GM21515 (cell line): ENCODE measurements at regions not wholly inside any gene's neighbourhood (a gene's known extent, or its start where the extent isn't known, plus 50 kb on each side); places are given as distances from the start of the nearest gene placed in this dataset.
"Not testable (repeated sequence)": the region's sequence is repeated elsewhere in the genome, so short reads cannot be mapped to it uniquely, and the experiment has no call there.

Source experiments
- ATAC-seq: cut with Tn5 transposase; IDR thresholded peaks from one replicate; pipeline ENCODE4 v1.9.1; 2021; ENCODE audit not compliant: unreplicated experiment

GRCh38 chr9:74132986-74133385 is 364.1 kb upstream of the RORB start:
- ATAC-seq = no peak

DNA sequence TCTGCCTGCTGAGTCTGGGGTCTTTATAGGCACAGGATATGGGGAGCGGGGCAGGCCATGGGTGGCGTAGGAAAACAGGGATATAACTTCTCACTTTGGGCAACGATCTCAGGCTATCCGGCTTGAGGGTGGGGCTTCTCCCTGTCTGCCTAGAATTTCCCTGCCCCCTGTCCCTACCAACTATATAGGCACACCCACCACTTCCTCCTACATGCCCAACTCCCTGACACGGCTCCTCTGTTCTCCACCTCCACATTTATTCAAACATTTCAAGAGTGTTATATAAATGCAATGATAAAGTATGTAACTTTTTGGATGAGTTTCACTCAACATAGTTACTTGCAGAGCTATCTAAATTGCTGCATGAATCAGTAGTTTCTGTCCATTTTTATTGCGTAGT is 363.2 kb upstream of the RORB start:
- no peak for ATAC-seq

- no peak for ATAC-seq
Observed at GRCh38 chr9:74138182-74138581, 359.0 kb upstream of the RORB start.

DNA sequence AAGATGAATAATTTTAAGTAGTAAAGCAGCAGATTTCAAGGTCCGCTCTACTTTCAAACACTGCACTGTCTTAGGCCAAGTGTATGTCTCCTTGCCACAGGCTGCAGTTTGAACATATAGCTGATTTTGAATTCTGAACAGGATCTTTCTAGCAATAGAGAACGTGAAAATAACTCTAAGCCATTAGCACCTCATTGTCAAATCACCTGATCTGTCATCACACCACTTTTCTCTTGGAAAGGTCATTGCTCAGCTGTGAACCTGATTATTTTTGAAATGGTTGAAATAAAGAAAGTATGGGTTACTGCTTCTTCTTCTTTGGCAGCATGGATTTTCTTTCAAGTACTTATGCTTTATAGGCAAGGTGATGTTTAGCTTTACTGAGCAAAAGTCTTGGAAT is 357.0 kb upstream of the RORB start:
- no peak for ATAC-seq

GRCh38 chr9:74147906-74148305 is 349.2 kb upstream of the RORB start:
- ATAC-seq = no peak

DNA sequence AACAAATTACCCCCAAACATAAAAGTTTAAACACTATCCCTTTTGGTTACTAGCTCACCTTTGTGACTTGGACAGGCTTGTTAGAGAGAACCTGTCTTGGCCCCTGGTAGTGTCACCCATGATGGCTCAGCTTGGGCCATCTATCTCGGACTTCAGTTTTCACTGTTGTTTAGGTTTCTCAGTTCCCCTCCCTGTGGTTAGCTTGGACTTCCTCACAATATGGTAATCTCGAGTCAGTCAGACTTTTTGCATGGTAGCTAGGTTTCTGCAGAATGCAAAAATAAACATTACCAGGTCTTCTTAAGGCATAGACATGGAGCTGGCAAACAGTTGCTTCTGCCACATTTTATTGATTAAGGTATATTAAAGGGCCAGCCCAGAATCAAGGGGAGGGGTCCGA is 324.3 kb upstream of the RORB start:
- peak; percentile 99 for ATAC-seq

DNA sequence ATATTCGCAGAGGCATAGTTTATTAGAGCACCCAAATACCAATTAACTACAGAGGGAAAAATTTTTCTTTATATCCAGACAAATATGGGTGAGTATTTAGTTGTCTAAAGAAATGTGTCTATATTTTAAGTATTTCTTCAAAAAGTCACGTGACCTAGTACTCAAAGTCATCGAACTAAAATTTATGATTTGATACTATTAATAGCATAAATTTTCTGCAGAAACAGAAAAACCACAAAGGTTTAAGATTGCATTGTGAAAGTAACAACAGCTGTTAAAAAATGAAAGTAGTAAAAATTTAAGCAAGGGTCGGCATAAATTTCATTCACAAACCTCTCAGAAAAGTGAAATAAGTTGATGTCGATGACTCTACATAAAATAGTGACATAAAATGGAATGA is 323.9 kb upstream of the RORB start:
- ATAC-seq = peak; percentile 42

- not testable (repeated sequence) for ATAC-seq
Observed at GRCh38 chr9:74197771-74198170, 299.4 kb upstream of the RORB start.

GRCh38 chr9:74205056-74205455 is 292.1 kb upstream of the RORB start:
- ATAC-seq = no peak

- no peak for ATAC-seq
Observed at GRCh38 chr9:74218385-74219063, 278.6 kb upstream of the RORB start.

GRCh38 chr9:74220327-74220726 is 276.8 kb upstream of the RORB start:
- ATAC-seq = no peak

DNA sequence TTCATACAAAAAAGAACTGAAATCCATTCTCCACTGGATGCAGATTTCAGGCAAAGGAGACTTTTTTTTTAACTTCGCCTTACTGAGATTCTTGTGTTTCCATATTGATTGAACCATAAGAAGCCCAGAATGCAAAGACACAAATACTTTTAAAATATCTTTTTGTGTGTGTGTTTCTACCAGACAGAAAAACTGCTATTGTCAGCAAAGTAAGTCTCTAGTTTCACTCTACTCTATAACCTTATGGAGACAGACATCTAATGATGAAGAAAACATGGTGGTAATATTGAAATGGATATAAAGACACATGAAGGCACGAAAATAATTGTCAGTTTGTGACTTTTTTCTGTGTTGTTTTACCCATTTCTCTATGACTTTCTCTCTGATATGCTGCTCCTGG is 260.3 kb upstream of the RORB start:
- no peak for ATAC-seq

DNA sequence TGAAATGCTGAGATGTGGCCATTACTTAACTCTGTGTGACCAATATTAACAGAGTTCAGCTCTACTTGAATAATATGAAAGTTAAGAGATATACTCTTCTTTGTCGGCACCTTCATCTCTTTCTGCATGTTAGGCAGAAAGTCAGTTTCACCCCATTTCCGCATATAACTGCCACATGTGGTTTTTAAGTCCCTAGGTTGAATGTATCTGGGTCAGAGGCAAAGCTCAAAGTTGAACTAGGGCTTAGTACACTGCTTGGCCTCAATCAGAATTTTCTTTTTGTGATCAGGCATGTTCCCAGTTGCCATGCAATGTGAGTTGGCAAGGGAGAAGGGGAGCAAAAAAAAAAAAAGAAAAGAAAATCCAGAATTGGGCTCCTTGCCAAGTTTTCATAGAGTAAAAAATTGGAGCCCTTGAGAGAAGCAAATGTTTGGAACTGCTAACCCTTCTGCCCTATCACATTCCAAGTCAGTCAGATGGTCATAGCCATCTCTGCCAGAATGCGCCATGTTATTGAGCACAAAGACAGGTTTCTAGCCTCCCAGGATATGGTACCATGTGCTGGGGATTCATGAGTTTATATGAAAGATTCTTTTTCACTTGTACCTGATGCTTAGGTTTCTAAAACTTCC is 251.2 kb upstream of the RORB start:
- no peak for ATAC-seq

GRCh38 chr9:74255489-74255984 is 241.6 kb upstream of the RORB start:
- ATAC-seq = no peak

- ATAC-seq = no peak
Observed at GRCh38 chr9:74275872-74276508, 221.1 kb upstream of the RORB start.

DNA sequence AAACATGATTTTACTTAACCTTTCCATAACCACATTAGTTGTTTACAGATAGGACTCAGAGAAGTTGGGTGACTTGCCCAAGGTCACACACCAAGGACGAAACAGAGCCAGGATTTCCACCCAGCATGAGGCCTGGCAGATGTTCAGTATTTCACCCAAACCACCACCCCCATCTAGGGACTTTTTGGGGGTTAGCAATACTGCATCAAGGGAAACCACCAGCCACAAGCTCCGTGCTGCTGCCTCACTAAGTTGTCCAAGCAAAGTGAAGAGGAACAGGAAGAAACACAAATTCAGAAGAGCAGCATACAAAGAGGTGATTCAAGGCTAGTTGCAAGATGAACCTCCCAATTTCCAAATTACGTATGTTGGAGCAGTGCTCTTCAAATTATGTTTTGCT is 219.6 kb upstream of the RORB start:
- peak; percentile 95 for ATAC-seq

- no peak for ATAC-seq
Observed at GRCh38 chr9:74281674-74282073, 215.5 kb upstream of the RORB start.

DNA sequence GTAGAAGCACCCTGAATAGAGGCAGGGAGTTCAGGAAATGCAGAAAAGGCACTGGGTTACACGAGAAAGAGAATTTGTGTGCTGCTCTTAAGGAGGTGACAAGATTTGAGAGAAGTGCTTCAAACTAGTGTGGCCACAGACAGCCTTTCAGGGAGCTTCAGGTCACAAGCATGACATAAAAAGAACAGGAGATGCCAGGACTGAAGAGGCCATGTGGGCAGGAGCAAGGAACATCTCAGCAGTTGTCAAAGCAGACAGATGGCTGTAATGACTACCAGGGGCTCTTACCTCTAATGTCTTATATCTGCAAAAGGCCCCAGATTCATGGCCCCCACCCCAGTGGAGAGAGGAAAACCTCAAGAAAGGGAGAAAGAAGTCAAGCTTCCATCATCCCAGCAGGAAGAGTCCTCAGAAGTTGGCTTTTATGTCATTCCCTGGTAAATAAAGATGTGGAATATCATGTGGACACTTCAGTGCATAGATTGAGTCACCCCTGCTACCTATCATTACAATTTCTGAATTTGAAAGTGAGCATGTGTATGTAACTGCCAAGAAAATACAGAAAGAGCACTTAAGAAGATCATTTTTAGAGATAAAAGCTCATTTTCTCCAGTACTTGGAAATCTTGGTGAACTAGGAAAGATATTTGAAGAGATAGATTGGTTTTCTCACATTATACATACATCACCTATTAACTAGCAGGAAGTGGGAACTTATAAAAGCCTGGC is 214.4 kb upstream of the RORB start:
- no peak for ATAC-seq

DNA sequence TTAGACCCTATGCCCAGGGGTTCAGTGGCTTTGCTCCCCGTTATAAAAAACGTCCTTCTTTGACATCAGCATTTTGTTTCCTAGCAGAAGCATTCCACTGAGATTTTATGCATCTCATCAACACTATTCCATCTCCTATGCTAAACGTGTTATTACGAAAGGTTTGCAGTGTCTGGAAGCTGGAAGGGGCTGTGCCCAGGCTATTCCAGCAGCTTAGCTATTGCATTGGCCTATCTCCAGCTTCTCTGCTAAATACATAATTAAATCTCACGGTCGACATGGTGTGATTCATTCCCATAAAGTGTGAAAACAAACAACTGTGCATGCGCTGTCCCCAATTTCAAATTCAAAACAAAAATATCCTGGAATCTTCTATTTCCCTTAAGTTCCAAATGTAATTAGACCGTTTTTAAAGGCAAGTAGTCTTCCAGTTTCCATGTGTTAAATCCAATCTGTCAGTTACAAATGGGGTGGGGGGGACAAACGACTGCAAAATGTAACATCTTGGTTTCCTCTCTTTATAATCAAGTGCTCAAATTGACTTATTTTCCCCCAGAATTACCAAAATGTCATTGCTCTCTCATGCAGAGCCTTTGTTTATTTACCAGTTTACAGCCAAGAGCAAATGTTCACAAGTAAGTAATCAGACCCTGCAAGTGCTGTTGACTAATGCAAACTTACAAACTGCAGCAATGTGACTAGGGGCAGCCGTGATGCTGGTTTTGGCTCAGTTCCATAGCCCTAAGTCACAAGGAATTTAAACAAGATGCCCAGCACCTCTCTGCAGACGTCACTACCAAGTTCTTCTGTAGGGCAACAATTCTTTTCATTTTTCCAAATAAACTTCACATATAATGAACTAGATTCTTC is 212.3 kb upstream of the RORB start:
- no peak for ATAC-seq

GRCh38 chr9:74293479-74293878 is 203.7 kb upstream of the RORB start:
- ATAC-seq = no peak

GRCh38 chr9:74303945-74304344 is 193.2 kb upstream of the RORB start:
- ATAC-seq = no peak
